ENCODE measurements at regions not wholly inside any gene's neighbourhood (a gene's known extent, or its start where the extent isn't known, plus 50 kb on each side); places are given as distances from the start of the nearest gene placed in this dataset.

DNA sequence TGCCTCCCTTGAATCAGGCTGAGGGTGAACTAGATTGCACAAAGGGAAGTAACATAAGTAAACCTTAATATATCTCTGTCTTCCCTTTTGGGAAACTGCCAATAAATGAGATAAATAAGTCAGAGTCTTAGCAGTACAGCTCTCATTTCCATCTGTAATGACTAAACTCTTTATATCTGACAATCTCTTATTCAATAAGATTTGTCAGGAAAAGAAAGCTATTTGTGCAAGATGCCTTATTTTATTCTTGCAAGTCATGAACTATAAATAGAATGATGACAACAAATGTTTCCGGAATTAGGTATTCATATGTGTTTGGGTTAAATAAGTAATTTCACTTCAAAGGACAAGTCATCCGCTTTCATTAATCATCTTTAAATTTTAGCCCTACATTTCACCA, 229.2 kb downstream of the PTGER3 start:
- Histone ChIP-seq H3K9ac (ENCODE audit: control insufficient read depth, insufficient read depth, low read length) (no peak overlapping the region), H3K9me3 (replicated peaks; ENCODE audit: control insufficient read depth, insufficient read depth, low read length) (no peaks in the 10 kb centered on the region), H3K27me3 (replicated peaks in 1 of 2; ENCODE audit: control insufficient read depth in 2 of 2, insufficient read depth in 2 of 2, low read length in 1 of 2) (no peaks in the 10 kb centered on the region), H4K20me1 (ENCODE audit: control insufficient read depth, insufficient read depth) (no peaks in the 10 kb centered on the region), H3K4me3 (no peak overlapping the region), H3K27ac (ENCODE audit: control insufficient read depth, insufficient read depth) (no peak overlapping the region), H3K79me2 (ENCODE audit: control insufficient read depth, insufficient read depth, low read length) (no peaks in the 10 kb centered on the region), H3K4me2 (ENCODE audit: control insufficient read depth, insufficient read depth) (no peak overlapping the region), H3K36me3 (ENCODE audit: control insufficient read depth in 2 of 2, insufficient read depth in 2 of 2, low read length in 1 of 2) (no peaks in the 10 kb centered on the region), H3K4me1 (ENCODE audit: control insufficient read depth, insufficient read depth, low read length) (no peaks in the 10 kb centered on the region), H2AFZ (ENCODE audit: control insufficient read depth, low read depth, low read length) (no peak overlapping the region)
- ChIA-PET SMC1A (ENCODE audit: uncharacterized antibody, unreplicated experiment) (interaction anchor here (1.4 kb wide), 1 partner anchor 10 kb away, joined by 3 read pairs; no protein-coding TSS in a partner anchor), CTCF (interaction anchor here (1.3 kb wide), 1 partner anchor 12 kb away, joined by 4 read pairs; no protein-coding TSS in a partner anchor), POLR2A (interaction anchor here (0.6 kb wide), 1 partner anchor 251 kb away, joined by 5 read pairs; no protein-coding TSS in a partner anchor), RAD21 (ENCODE audit: unreplicated experiment) (no interaction called here)
- no peak for DNase-seq (ENCODE audit: low read depth, low spot score)
- no peak for FAIRE-seq
- 3% methylated on average over 2 of the region's 2 CpGs for WGBS (ENCODE audit: insufficient coverage, insufficient replicate concordance, low lambda C conversion rate, missing lambda C conversion rate)
- in situ Hi-C loops (cut with MboI) (no loop called here), intact Hi-C loops (cut with micrococcal nuclease; ENCODE audit: unreplicated experiment) (no loop called here)
- TF ChIP-seq HDAC2 (IDR thresholded peaks at IDR 0.05), result no peak
- no peak for TF ChIP-seq CBFB (IDR thresholded peaks at IDR 0.05; ENCODE audit: low read depth)
- TF ChIP-seq POLR2AphosphoS5 (IDR thresholded peaks at IDR 0.05; ENCODE audit: low read length), result no peak
- TF ChIP-seq JUND (IDR thresholded peaks at IDR 0.05; ENCODE audit: low read depth, low read length), result no peak
- TF ChIP-seq CEBPB (IDR thresholded peaks at IDR 0.05; ENCODE audit: borderline replicate concordance in 1 of 2, low read depth in 2 of 2, low read length in 2 of 2), result no peak
- no peak for TF ChIP-seq MEF2A (IDR thresholded peaks at IDR 0.05; ENCODE audit: insufficient read depth, low read depth, low read length)
- TF ChIP-seq IRF4 (IDR thresholded peaks at IDR 0.05; ENCODE audit: low read depth, low read length), result no peak
- TF ChIP-seq, protein P1, sequence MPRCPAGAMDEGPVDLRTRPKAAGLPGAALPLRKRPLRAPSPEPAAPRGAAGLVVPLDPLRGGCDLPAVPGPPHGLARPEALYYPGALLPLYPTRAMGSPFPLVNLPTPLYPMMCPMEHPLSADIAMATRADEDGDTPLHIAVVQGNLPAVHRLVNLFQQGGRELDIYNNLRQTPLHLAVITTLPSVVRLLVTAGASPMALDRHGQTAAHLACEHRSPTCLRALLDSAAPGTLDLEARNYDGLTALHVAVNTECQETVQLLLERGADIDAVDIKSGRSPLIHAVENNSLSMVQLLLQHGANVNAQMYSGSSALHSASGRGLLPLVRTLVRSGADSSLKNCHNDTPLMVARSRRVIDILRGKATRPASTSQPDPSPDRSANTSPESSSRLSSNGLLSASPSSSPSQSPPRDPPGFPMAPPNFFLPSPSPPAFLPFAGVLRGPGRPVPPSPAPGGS (IDR thresholded peaks at IDR 0.05; ENCODE audit: borderline replicate concordance, insufficient read depth, low read depth, low read length, poor library complexity, severe bottlenecking), result no peak
- TF ChIP-seq ZNF24 (IDR thresholded peaks at IDR 0.05), result no peak
- no peak for TF ChIP-seq MTA3 (IDR thresholded peaks at IDR 0.05; ENCODE audit: borderline replicate concordance, low read length)
- TF ChIP-seq RAD21 (IDR thresholded peaks at IDR 0.05; ENCODE audit: insufficient read depth, low read depth, low read length), result no peak
- no peak for TF ChIP-seq NR2F1 (conservative IDR thresholded peaks at IDR 0.05)
- no peak for TF ChIP-seq BCL11A (IDR thresholded peaks at IDR 0.05; ENCODE audit: low read depth, low read length)
- no TSS peak for BruUV-seq (replicated peaks)
- ATAC-seq, result no peak

Data from GM12878 (cell line).